ENCODE measurements at regions not wholly inside any gene's neighbourhood (a gene's known extent, or its start where the extent isn't known, plus 50 kb on each side); places are given as distances from the start of the nearest gene placed in this dataset.
"Not testable (repeated sequence)": the region's sequence is repeated elsewhere in the genome, so short reads cannot be mapped to it uniquely, and the experiment has no call there.

DNA sequence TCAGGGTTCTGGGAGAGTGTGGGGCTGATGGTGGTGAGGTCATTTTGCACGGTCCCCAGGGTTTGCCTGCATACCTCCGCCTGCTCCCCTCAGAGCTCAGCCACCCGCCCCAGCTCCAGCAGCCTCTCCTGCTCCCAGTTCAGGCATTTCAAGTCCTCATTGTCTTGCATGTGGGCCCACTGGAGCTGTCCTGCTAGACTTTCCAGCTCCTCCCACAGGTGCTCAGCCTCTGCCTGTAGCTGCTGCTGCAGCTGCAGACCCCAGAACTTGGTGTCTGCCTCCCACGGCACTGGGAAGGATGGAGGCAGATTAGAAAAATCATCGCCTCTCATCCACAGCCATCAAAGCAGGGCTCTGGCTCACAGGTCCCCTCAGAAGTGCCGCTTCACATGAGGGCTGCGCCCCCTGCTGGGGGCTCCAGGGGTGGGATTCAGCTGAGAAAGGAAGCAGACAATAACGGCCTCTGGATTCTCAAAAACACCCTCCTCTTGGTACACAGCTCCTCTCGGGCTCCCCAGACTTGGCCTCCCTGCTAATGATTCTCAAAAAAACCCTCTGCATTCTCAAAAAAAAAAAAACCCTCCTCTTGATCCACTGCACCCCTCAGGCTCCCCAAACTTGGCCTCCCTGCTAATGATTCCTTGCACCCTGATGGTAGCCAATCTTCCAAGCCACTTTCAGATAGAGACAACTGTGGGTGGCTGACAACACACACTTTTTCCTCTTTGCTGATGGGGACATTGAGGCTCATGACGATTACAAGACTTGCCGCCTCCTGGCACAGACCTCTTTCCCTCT is 89.3 kb upstream of the C2CD4B start:
- no peak overlapping the region for H3K4me3 Mint-ChIP-seq
- no peaks in the 10 kb centered on the region for H3K36me3 Mint-ChIP-seq (ENCODE audit: low read depth)
- no peaks in the 10 kb centered on the region for H3K9me3 Mint-ChIP-seq
- peaks cover 5% of the 10 kb centered on the region for H3K4me1 Mint-ChIP-seq (ENCODE audit: low read depth)
- peaks cover 5% of the 10 kb centered on the region for H3K27me3 Mint-ChIP-seq (ENCODE audit: low read depth)
- H3K27ac Mint-ChIP-seq: no peak overlapping the region
- DNase-seq (ENCODE audit: low spot score): peak; percentile 42

DNA sequence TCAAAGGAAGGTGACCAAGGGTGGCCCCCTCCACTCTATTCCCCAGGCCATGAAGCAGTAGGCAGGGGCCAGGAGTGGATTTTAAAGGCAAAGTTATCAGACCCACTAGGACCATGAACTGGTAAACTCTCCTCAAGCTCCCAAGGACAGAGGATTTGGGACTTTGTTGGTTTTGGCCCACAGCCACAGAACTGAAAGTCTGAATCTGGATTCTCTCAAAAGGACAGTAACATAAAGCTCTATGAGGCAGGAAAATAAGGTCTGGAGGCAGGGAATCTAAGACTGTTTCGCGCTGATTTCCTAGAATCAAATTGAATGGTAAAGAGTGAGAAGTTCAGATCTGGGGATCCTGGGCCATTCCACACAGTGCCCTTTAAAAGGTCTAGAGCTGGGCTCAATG is 91.3 kb upstream of the C2CD4B start:
- H3K27me3 Mint-ChIP-seq (ENCODE audit: low read depth); H3K9me3 Mint-ChIP-seq; H3K4me1 Mint-ChIP-seq (ENCODE audit: low read depth); H3K36me3 Mint-ChIP-seq (ENCODE audit: low read depth); DNase-seq (ENCODE audit: low spot score); H3K4me3 Mint-ChIP-seq; H3K27ac Mint-ChIP-seq: not testable (repeated sequence)

DNA sequence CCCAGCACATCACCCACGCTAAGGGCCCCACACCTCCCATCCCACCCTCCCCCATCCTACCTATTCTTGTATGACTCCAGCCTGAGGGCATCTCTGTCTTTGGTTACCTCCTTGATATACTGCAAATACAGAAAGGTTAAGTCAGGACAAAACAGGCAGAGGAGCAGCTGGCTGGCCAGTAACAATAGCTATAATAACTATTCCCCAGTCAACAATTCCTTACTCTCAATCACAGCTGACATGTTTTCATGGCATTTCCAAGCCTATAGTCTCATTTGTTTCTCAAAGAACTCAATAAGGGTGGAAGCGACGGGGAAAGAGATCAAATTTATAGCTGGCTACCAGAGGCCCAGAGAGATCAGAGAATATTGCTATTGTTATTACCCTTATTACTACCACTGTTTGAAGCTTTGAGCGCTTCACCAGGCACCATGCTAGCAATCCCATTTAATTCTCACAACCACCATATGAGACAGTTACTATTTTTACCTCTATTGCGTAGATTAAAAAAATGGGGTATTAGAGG is 93.0 kb upstream of the C2CD4B start:
- H3K36me3 Mint-ChIP-seq (ENCODE audit: low read depth): peaks cover 6% of the 10 kb centered on the region
- no peak overlapping the region for H3K4me3 Mint-ChIP-seq
- no peak overlapping the region for H3K27ac Mint-ChIP-seq
- H3K4me1 Mint-ChIP-seq (ENCODE audit: low read depth): peaks cover 5% of the 10 kb centered on the region
- no peak for DNase-seq (ENCODE audit: low spot score)
- H3K27me3 Mint-ChIP-seq (ENCODE audit: low read depth): peaks cover 4% of the 10 kb centered on the region
- H3K9me3 Mint-ChIP-seq: peaks cover 19% of the 10 kb centered on the region

DNA sequence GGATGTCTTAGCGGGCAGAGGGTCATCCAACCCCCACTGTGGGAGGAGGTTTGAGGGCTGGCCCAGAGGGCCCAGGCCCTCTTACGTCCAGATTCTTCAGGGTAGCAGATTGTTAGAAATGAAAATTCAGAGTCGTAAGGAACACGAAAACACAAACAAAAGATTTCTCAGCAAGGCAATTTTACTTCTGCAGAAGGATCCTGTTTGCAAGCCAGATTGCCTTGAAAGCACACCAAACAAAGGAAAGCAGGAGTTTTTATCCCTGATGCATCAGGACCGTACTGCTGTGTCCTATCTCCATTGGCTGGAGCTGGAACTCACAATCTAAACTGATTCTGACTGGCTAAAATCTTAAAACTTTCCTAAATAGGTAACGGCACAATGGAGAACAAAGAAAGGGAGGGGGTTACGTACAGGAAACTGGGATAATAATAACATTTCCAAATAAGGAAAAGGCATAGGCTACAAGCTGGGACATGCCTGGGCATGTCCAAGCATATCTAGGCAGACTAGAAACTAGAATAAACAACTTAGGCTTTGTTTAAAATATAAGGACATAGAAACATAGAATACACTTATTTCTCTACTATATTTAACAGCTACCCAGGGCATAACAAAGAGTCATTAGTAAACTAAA is 97.3 kb upstream of the C2CD4B start:
- no peaks in the 10 kb centered on the region for H3K27me3 Mint-ChIP-seq (ENCODE audit: low read depth)
- no peak for DNase-seq (ENCODE audit: low spot score)
- H3K36me3 Mint-ChIP-seq (ENCODE audit: low read depth): peaks cover 7% of the 10 kb centered on the region
- no peak overlapping the region for H3K4me3 Mint-ChIP-seq
- no peaks in the 10 kb centered on the region for H3K4me1 Mint-ChIP-seq (ENCODE audit: low read depth)
- no peak overlapping the region for H3K27ac Mint-ChIP-seq
- H3K9me3 Mint-ChIP-seq: peaks cover 38% of the 10 kb centered on the region

DNA sequence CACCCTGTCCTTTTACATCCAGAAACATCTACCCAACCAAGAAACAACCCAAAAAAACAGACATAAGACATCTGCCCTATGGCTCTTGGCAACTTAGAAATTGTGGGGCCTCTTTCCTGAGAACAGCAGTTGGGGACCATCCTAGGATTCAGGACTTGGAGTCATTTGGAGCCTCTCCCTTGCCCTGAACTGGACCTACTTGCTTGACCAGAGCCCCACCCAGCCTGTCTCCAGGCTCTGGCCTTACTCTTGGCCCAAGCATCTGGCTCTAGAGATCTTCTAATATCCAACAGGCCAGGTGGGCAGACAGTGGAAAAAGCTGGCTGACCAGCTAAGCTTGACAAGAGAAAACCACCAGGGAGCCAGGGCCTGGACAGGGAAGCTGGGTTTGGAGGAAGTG is 99.1 kb upstream of the C2CD4B start:
- no peak for DNase-seq (ENCODE audit: low spot score)
- H3K27me3 Mint-ChIP-seq (ENCODE audit: low read depth): no peaks in the 10 kb centered on the region
- H3K9me3 Mint-ChIP-seq: peaks cover 53% of the 10 kb centered on the region
- no peak overlapping the region for H3K4me3 Mint-ChIP-seq
- no peak overlapping the region for H3K27ac Mint-ChIP-seq
- peaks cover 7% of the 10 kb centered on the region for H3K36me3 Mint-ChIP-seq (ENCODE audit: low read depth)
- H3K4me1 Mint-ChIP-seq (ENCODE audit: low read depth): no peaks in the 10 kb centered on the region

DNA sequence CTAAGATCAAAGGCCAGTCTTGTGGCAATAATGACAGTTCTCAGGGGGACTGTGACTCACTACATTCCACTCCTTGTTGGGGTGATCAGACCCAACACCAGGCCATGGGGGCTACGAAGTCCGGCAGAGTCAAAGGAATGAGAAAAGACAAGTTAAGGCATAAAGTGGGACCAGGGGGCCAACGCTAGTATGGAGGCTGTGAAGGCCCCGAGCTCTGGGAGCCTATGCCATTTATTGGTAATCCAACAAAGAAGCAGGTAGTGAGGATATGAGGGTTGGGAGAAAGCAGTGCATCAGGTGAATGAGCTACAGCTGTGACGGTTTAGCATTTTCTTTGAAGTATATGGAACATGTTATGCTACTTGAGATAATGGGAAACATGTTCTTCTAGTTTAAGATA is 104.4 kb upstream of the C2CD4B start:
- no peak for DNase-seq (ENCODE audit: low spot score)
- Mint-ChIP-seq H3K36me3 (ENCODE audit: low read depth) (peaks cover 1% of the 10 kb centered on the region), H3K9me3 (peaks cover 37% of the 10 kb centered on the region), H3K4me1 (ENCODE audit: low read depth) (no peaks in the 10 kb centered on the region), H3K27ac (no peak overlapping the region), H3K4me3 (no peak overlapping the region), H3K27me3 (ENCODE audit: low read depth) (no peaks in the 10 kb centered on the region)

DNA sequence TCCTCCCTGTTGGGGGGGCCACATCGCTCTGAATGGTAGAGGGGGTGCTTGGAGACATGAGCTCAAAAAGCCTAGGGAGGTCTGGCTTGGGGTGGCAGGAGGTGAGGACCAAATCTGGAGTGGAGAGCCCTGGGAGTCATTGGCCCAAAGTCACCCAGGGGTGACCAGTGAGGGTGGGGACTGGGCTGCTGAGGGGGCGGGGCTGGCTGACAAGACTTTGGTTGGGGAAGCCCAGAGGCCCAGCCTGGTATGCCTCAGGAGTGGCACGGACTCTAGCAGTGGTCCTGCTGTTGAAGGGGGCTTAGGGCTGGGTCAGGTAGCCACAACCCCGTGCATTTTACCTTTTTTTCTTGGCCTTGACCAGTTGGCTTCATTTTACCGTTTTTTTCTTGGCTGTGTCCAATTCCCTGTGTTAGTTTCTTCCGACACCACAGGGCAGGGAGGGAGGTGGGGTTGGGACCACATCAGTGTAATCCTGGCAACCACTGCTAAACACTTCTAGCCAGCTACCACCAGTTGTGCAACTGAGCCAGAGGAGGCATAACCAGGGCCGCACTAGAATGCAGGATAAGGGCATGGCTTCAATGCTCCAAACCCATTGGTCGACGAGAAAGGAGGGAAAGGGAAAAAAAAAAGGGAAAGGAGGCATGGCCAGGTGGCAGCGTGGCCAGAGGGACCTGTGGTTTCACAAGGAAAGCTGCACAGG is 105.3 kb upstream of the C2CD4B start:
- Mint-ChIP-seq H3K4me1 (ENCODE audit: low read depth) (no peaks in the 10 kb centered on the region), H3K27ac (no peak overlapping the region), H3K4me3 (no peak overlapping the region), H3K9me3 (peaks cover 37% of the 10 kb centered on the region), H3K36me3 (ENCODE audit: low read depth) (peaks cover 1% of the 10 kb centered on the region), H3K27me3 (ENCODE audit: low read depth) (no peaks in the 10 kb centered on the region)
- DNase-seq (ENCODE audit: low spot score): no peak

DNA sequence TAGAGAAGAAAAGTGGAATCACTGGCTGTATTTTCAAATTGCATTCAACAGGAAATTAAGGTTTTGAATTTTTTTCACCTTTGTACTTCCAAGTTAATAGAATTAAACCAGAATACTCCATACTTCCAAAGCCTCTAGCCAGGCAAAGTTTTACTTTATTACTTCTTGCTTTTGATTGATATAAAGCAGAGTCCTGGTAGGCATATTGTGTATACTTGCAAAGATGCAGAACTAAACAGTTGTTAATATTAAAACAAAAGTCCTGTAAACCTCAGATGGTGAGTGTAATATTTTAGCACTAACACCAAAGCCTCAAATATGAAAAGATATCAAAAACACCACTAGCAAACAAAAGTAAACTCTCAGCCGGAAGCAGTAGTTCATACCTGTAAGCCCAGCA is 107.2 kb upstream of the C2CD4B start:
- DNase-seq (ENCODE audit: low spot score): no peak
- H3K27me3 Mint-ChIP-seq (ENCODE audit: low read depth): no peaks in the 10 kb centered on the region
- H3K4me1 Mint-ChIP-seq (ENCODE audit: low read depth): no peaks in the 10 kb centered on the region
- no peaks in the 10 kb centered on the region for H3K36me3 Mint-ChIP-seq (ENCODE audit: low read depth)
- H3K4me3 Mint-ChIP-seq: no peak overlapping the region
- H3K27ac Mint-ChIP-seq: no peak overlapping the region
- peaks cover 29% of the 10 kb centered on the region for H3K9me3 Mint-ChIP-seq

DNA sequence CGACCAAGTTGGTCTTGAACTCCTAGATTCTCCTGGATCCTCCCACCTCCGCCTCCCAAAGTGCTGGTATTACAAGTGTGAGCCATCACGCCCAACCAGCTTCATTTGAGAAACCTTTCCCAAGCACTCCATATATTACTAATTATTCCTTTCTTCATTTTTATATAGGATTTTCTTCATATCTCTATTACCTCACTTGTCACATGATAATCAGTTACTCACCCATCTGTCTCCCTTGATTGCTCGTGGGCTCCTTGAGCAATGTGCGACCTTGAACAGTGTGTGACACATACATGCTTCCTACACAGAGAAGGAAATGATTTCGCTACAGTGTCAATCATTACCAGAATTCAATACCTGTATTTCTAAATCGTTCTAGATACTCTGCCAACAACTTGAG is 110.7 kb upstream of the C2CD4B start:
- DNase-seq (ENCODE audit: low spot score): no peak
- H3K36me3 Mint-ChIP-seq (ENCODE audit: low read depth): no peaks in the 10 kb centered on the region
- H3K27me3 Mint-ChIP-seq (ENCODE audit: low read depth): peaks cover 3% of the 10 kb centered on the region
- H3K9me3 Mint-ChIP-seq: peaks cover 2% of the 10 kb centered on the region
- H3K4me1 Mint-ChIP-seq (ENCODE audit: low read depth): no peaks in the 10 kb centered on the region
- H3K4me3 Mint-ChIP-seq: no peak overlapping the region
- no peak overlapping the region for H3K27ac Mint-ChIP-seq

DNA sequence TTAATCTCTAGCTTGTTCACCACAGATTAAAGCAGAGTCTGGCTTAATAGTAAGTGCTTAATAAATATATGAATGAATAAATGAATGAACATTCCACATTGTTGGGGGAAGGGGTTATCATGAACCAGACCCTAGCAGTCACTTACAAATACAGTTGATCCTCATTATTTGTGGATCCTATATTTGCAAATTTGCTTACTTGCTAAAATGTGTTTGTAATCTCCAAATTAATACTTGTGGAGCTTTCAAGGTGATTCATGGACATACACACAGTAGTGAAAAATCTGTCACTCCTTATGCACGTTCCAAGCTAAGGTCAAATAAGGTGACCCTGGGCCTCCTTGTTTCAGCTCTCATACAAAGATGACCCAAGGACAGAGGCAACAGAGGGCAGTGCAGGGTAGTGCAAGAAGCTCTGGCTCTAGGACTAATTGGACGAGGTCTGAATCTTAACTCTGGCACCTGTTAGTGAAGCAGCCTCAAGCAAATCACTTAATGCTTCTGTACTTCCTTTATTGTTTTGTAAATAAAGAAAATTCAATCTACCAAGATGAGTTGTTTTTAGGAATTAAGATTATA is 112.8 kb upstream of the C2CD4B start:
- H3K27ac Mint-ChIP-seq: no peak overlapping the region
- H3K36me3 Mint-ChIP-seq (ENCODE audit: low read depth): no peaks in the 10 kb centered on the region
- H3K4me3 Mint-ChIP-seq: no peak overlapping the region
- no peak for DNase-seq (ENCODE audit: low spot score)
- no peaks in the 10 kb centered on the region for H3K4me1 Mint-ChIP-seq (ENCODE audit: low read depth)
- H3K27me3 Mint-ChIP-seq (ENCODE audit: low read depth): peaks cover 3% of the 10 kb centered on the region
- no peaks in the 10 kb centered on the region for H3K9me3 Mint-ChIP-seq

DNA sequence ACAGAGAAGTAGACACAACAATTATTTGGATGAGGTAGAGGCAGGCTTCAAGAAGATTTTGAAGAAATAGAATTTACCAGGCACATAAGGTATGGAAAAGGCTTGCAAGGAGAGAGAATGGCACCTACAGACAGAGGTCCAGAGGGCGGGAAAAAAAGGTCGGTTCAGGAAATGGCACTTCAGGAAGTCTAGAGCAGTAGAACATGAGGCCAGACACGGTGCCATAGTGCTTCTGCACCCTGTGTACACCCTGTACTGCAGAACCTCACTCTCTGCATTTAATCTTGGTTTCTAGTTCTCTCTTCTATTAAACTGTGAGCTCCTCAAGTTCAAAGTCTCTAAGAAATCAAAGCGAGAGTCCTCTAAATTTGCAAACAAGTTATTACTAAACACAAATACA is 113.4 kb upstream of the C2CD4B start:
- peaks cover 6% of the 10 kb centered on the region for H3K27me3 Mint-ChIP-seq (ENCODE audit: low read depth)
- H3K9me3 Mint-ChIP-seq: no peaks in the 10 kb centered on the region
- H3K4me1 Mint-ChIP-seq (ENCODE audit: low read depth): no peaks in the 10 kb centered on the region
- DNase-seq (ENCODE audit: low spot score): no peak
- no peaks in the 10 kb centered on the region for H3K36me3 Mint-ChIP-seq (ENCODE audit: low read depth)
- no peak overlapping the region for H3K4me3 Mint-ChIP-seq
- no peak overlapping the region for H3K27ac Mint-ChIP-seq

DNA sequence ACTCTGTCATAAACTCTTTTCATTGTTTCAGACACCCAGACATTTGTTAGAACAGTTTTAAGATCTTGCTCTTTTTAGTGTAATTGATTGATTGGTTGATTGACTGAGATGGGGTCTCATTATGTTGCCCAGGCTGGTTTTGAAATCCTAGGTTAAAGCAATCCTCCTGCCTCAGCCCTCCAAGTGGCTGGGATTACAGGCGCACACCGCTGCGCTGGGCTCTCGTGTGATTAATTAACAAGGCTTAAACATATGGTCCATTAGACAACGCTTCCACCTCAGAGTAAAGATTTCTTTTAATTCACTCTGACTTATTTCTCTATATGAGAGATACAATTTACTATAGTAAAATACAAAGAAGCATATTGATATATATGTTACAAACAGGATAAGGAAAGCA is 114.0 kb upstream of the C2CD4B start:
- Mint-ChIP-seq H3K27ac (no peak overlapping the region), H3K27me3 (ENCODE audit: low read depth) (peaks cover 6% of the 10 kb centered on the region), H3K36me3 (ENCODE audit: low read depth) (no peaks in the 10 kb centered on the region), H3K4me3 (no peak overlapping the region), H3K4me1 (ENCODE audit: low read depth) (no peaks in the 10 kb centered on the region), H3K9me3 (no peaks in the 10 kb centered on the region)
- no peak for DNase-seq (ENCODE audit: low spot score)

DNA sequence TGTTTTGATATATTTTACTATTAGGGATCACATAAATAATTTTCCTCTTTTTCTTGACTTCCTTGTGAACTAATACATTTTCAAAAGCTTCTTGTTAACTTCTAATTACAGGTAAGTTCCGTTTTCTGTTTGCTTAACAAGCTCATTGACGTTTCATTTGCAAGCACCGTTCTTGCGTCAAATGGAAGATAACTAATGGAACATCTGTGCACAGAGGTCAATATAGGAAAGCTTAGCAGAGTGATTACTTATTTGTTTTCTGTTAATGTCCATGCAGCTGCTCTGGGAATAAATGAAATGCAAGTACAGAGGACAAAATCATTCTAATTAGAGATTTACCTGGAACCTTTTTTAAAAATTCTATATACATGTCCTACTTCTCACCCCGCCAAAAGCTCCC is 115.5 kb upstream of the C2CD4B start:
- Mint-ChIP-seq H3K9me3 (no peaks in the 10 kb centered on the region), H3K27ac (no peak overlapping the region), H3K4me3 (no peak overlapping the region), H3K36me3 (ENCODE audit: low read depth) (no peaks in the 10 kb centered on the region), H3K4me1 (ENCODE audit: low read depth) (no peaks in the 10 kb centered on the region), H3K27me3 (ENCODE audit: low read depth) (peaks cover 12% of the 10 kb centered on the region)
- no peak for DNase-seq (ENCODE audit: low spot score)

DNA sequence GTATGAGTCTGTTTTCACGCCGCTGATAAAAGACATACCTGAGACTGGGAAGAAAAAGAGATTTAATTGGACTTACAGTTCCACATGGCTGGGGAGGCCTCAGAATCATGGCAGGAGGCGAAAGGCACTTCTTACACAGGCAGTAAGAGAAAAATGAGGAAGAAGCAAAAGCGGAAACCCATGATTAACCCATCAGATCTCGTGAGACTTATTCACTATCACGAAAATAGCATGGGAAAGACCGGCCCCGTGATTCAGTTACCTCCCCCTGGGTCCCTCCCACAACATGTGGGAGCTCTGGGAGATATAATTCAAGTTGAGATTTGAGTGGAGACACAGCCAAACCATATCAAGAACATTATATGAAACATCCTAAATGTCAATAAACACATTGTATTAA is 116.7 kb upstream of the C2CD4B start:
- peaks cover 18% of the 10 kb centered on the region for H3K27me3 Mint-ChIP-seq (ENCODE audit: low read depth)
- H3K4me3 Mint-ChIP-seq; H3K27ac Mint-ChIP-seq; DNase-seq (ENCODE audit: low spot score); H3K36me3 Mint-ChIP-seq (ENCODE audit: low read depth); H3K4me1 Mint-ChIP-seq (ENCODE audit: low read depth); H3K9me3 Mint-ChIP-seq: not testable (repeated sequence)
